ENCODE measurements at regions not wholly inside any gene's neighbourhood (a gene's known extent, or its start where the extent isn't known, plus 50 kb on each side); places are given as distances from the start of the nearest gene placed in this dataset.

DNA sequence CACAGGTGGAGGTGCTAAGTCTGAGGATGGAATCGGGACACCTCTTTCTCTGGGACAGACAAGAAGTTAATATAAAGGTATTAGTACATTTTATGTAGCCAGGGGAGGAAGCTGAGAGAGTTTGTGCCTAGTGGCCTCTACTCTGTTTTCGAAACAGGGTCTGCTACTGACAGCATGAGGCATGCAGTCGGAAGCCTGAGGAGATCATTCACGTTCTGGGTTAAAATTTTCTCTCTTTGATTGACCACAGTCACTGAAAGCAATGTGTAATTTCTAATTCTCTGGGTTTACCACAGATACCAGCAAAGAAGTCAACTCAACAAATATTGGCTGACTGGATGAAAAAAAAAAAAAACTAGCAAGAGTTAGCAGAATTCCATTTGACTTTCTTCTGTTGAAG, 53.3 kb upstream of the KCTD7 start:
- TF ChIP-seq, protein P1, sequence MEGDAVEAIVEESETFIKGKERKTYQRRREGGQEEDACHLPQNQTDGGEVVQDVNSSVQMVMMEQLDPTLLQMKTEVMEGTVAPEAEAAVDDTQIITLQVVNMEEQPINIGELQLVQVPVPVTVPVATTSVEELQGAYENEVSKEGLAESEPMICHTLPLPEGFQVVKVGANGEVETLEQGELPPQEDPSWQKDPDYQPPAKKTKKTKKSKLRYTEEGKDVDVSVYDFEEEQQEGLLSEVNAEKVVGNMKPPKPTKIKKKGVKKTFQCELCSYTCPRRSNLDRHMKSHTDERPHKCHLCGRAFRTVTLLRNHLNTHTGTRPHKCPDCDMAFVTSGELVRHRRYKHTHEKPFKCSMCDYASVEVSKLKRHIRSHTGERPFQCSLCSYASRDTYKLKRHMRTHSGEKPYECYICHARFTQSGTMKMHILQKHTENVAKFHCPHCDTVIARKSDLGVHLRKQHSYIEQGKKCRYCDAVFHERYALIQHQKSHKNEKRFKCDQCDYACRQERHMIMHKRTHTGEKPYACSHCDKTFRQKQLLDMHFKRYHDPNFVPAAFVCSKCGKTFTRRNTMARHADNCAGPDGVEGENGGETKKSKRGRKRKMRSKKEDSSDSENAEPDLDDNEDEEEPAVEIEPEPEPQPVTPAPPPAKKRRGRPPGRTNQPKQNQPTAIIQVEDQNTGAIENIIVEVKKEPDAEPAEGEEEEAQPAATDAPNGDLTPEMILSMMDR (IDR thresholded peaks at IDR 0.05; ENCODE audit: borderline replicate concordance, insufficient read depth, low read depth, low read length) = no peak
- no peak overlapping the region for H3K4me3 ChIP-seq (ENCODE audit: low read depth, low read length)

DNA sequence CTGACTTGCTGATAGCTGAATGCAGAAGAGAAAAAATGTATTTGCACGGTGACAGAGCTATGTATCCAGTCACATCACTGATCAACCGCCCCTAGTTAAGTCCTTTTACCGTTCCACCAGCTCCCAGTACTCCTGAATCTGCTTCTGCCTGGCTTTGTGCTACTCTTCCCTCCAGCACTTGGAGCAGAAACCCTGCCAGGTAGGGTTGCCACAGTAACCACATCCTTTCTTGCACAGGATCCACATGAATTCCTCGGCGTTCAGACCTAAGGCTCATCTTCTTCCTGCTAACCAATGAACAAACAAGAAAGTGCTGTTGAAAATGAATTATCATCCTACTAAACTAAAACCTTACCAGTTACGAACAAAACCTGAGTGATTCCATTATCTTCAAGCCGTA, 52.0 kb upstream of the KCTD7 start:
- H3K4me3 ChIP-seq (ENCODE audit: low read depth, low read length) = no peak overlapping the region
- TF ChIP-seq, protein P1 (IDR thresholded peaks at IDR 0.05; ENCODE audit: borderline replicate concordance, insufficient read depth, low read depth, low read length) = no peak

All from GM12875 (cell line).